Stimulated activated CD4-positive, alpha-beta T cell treated with anti-CD3 and anti-CD28 coated beads, TNF-alpha, amount 100 ng/mL, for 1 hour (primary cell): ENCODE measurements at regions not wholly inside any gene's neighbourhood (a gene's known extent, or its start where the extent isn't known, plus 50 kb on each side); places are given as distances from the start of the nearest gene placed in this dataset.

Experiments used
- DNase-seq, 3 donors: peaks; one replicate each; pipeline ENCODE4 v3.0.0-alpha.2; 2020; ENCODE audit warnings: low read depth in 3 of 3, low spot score in 1 of 3

- DNase-seq = no peak
Observed at GRCh38 chr6:14857001-14857400, 388.9 kb upstream of the JARID2 start.

GRCh38 chr6:14857501-14857900 is 388.4 kb upstream of the JARID2 start:
- peak; percentile 20 to 54 (median 41) for DNase-seq

GRCh38 chr6:14858808-14859207 is 387.1 kb upstream of the JARID2 start:
- DNase-seq = no peak

GRCh38 chr6:14860774-14861173 is 385.1 kb upstream of the JARID2 start:
- no peak for DNase-seq

GRCh38 chr6:14861491-14861943 is 384.4 kb upstream of the JARID2 start:
- DNase-seq = no peak

GRCh38 chr6:14862845-14863244 is 383.0 kb upstream of the JARID2 start:
- no peak for DNase-seq

- DNase-seq = no peak
Observed at GRCh38 chr6:14863902-14864850, 381.7 kb upstream of the JARID2 start.

- DNase-seq = no peak
Observed at GRCh38 chr6:14865531-14866100, 380.3 kb upstream of the JARID2 start.

GRCh38 chr6:14867802-14868201 is 378.1 kb upstream of the JARID2 start:
- DNase-seq = no peak

GRCh38 chr6:14871221-14871620 is 374.6 kb upstream of the JARID2 start:
- DNase-seq = no peak

GRCh38 chr6:14873101-14873500 is 372.8 kb upstream of the JARID2 start:
- no peak for DNase-seq

- DNase-seq = no peak
Observed at GRCh38 chr6:14873781-14874441, 372.0 kb upstream of the JARID2 start.

- no peak for DNase-seq
Observed at GRCh38 chr6:14874975-14875480, 370.8 kb upstream of the JARID2 start.

GRCh38 chr6:14875481-14876063 is 370.3 kb upstream of the JARID2 start:
- no peak for DNase-seq

GRCh38 chr6:14876778-14877613 is 368.9 kb upstream of the JARID2 start:
- no peak for DNase-seq

- no peak for DNase-seq
Observed at GRCh38 chr6:14877758-14878157, 368.1 kb upstream of the JARID2 start.

- DNase-seq = no peak
Observed at GRCh38 chr6:14880052-14880451, 365.8 kb upstream of the JARID2 start.

GRCh38 chr6:14880677-14881076 is 365.2 kb upstream of the JARID2 start:
- DNase-seq = no peak

- no peak for DNase-seq
Observed at GRCh38 chr6:14881398-14881797, 364.5 kb upstream of the JARID2 start.

GRCh38 chr6:14882394-14883026 is 363.4 kb upstream of the JARID2 start:
- no peak for DNase-seq
